HepG2 (cell line): ENCODE measurements at regions not wholly inside any gene's neighbourhood (a gene's known extent, or its start where the extent isn't known, plus 50 kb on each side); places are given as distances from the start of the nearest gene placed in this dataset.

Experiments
- EED ChIP-seq: sonication (generic); formaldehyde crosslinking; IDR thresholded peaks from 2 replicates; pipeline ENCODE4 v1.5.0; 2020; ENCODE audit warnings: mild to moderate bottlenecking, missing genetic modification reagents
- EP300 ChIP-seq, 3 experiments: sonication (generic) in 1 of 3; formaldehyde crosslinking in 1 of 3; IDR thresholded peaks; 2 replicates each; pipeline versions ENCODE4 v1.5.1 to v1.6.1; 2011 to 2020; ENCODE audit warnings: low read depth in 2 of 3, low read length in 2 of 3, borderline replicate concordance in 1 of 3, improper control_type of control experiment in 1 of 3, mild to moderate bottlenecking in 1 of 3, missing genetic modification reagents in 1 of 3, moderate library complexity in 1 of 3
- SMAD1 ChIP-seq: sonication (generic); formaldehyde crosslinking; IDR thresholded peaks from 2 replicates; pipeline ENCODE4 v1.4.0; 2020; ENCODE audit warnings: missing genetic modification reagents, low read depth, mild to moderate bottlenecking, borderline replicate concordance
- ZNF609 ChIP-seq: sonication (generic); formaldehyde crosslinking; IDR thresholded peaks from 2 replicates; pipeline ENCODE4 v1.4.0; 2020; ENCODE audit warnings: mild to moderate bottlenecking, missing genetic modification reagents, borderline replicate concordance
- ZNF629 ChIP-seq: sonication (generic); formaldehyde crosslinking; conservative IDR thresholded peaks from 2 replicates; pipeline ENCODE4 v1.5.0; 2020; ENCODE audit warnings: missing genetic modification reagents
- ZNF850 ChIP-seq: sonication (generic); formaldehyde crosslinking; conservative IDR thresholded peaks from 2 replicates; pipeline ENCODE4 v1.9.0; 2021; ENCODE audit warnings: mild to moderate bottlenecking, missing genetic modification reagents
- TF ChIP-seq, protein P1 (sequence below): sonication (generic); formaldehyde crosslinking; IDR thresholded peaks from 2 replicates; pipeline ENCODE4 v1.4.0; 2020; ENCODE audit warnings: missing genetic modification reagents, borderline replicate concordance
- TF ChIP-seq, protein P2 (sequence below): sonication (generic); formaldehyde crosslinking; IDR thresholded peaks from 2 replicates; pipeline ENCODE4 v1.5.1; 2020; ENCODE audit warnings: mild to moderate bottlenecking, moderate library complexity, missing genetic modification reagents

GRCh38 chr16:80074329-80074728, 466.5 kb upstream of the DYNLRB2 start (continued):
- no peak for TF ChIP-seq EP300 (IDR thresholded peaks at IDR 0.05; ENCODE audit: low read depth in 2 of 2, low read length in 2 of 2)
- TF ChIP-seq EP300 (CRISPR knock-in tag; IDR thresholded peaks at IDR 0.05; ENCODE audit: borderline replicate concordance): no peak
- TF ChIP-seq SMAD1 (CRISPR knock-in tag): no peak
- TF ChIP-seq, protein P1, sequence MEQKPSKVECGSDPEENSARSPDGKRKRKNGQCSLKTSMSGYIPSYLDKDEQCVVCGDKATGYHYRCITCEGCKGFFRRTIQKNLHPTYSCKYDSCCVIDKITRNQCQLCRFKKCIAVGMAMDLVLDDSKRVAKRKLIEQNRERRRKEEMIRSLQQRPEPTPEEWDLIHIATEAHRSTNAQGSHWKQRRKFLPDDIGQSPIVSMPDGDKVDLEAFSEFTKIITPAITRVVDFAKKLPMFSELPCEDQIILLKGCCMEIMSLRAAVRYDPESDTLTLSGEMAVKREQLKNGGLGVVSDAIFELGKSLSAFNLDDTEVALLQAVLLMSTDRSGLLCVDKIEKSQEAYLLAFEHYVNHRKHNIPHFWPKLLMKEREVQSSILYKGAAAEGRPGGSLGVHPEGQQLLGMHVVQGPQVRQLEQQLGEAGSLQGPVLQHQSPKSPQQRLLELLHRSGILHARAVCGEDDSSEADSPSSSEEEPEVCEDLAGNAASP (CRISPR knock-in tag): no peak
- TF ChIP-seq EED (CRISPR knock-in tag): no peak
- no peak for TF ChIP-seq ZNF609 (CRISPR knock-in tag)
- no peak for TF ChIP-seq ZNF850 (CRISPR knock-in tag)
- no peak for TF ChIP-seq ZNF629 (CRISPR knock-in tag)
- TF ChIP-seq, protein P2, sequence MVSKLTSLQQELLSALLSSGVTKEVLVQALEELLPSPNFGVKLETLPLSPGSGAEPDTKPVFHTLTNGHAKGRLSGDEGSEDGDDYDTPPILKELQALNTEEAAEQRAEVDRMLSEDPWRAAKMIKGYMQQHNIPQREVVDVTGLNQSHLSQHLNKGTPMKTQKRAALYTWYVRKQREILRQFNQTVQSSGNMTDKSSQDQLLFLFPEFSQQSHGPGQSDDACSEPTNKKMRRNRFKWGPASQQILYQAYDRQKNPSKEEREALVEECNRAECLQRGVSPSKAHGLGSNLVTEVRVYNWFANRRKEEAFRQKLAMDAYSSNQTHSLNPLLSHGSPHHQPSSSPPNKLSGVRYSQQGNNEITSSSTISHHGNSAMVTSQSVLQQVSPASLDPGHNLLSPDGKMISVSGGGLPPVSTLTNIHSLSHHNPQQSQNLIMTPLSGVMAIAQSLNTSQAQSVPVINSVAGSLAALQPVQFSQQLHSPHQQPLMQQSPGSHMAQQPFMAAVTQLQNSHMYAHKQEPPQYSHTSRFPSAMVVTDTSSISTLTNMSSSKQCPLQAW: no peak
